Vagina (tissue), 2 donors: ENCODE measurements at regions not wholly inside any gene's neighbourhood (a gene's known extent, or its start where the extent isn't known, plus 50 kb on each side); places are given as distances from the start of the nearest gene placed in this dataset.

ENCODE experiments used
- DNase-seq, 2 donors: peaks; one replicate each; pipeline ENCODE4 v3.0.0-alpha.2; 2017; ENCODE audit errors: extremely low spot score in 2 of 2
- H3K27ac ChIP-seq: fragments of 200-600 bp; sonication (generic); one replicate; pipeline ENCODE4 v1.5.1; 2019
- H3K27me3 ChIP-seq: fragments of 200-600 bp; sonication (generic); one replicate; pipeline ENCODE4 v1.5.1; 2019
- H3K36me3 ChIP-seq, 2 donors: fragments of 200-600 bp; sonication (generic); one replicate each; pipeline ENCODE4 v1.5.1; 2017 to 2019
- H3K4me1 ChIP-seq: fragments of 200-600 bp; sonication (generic); one replicate; pipeline ENCODE4 v1.5.1; 2019
- H3K4me3 ChIP-seq, 2 donors: fragments of 200-600 bp; sonication (generic); 1 replicate in 1 of 2; 2 replicates in 1 of 2; pipeline ENCODE4 v1.5.1; 2016 to 2019
- H3K9me3 ChIP-seq: fragments of 200-600 bp; sonication (generic); one replicate; pipeline ENCODE4 v1.5.1; 2019
- POLR2A ChIP-seq, 2 donors: fragments of 450-650 bp; IDR thresholded peaks; one replicate each; pipeline ENCODE4 v1.6.1; 2017; ENCODE audit warnings: antibody characterized with exemption in 2 of 2, mild to moderate bottlenecking in 2 of 2, moderate library complexity in 2 of 2
- POLR2AphosphoS5 ChIP-seq, 2 donors: sonication (generic); formaldehyde crosslinking; IDR thresholded peaks; one replicate each; pipeline ENCODE4 v1.9.0; 2017; ENCODE audit warnings: antibody characterized with exemption in 2 of 2, mild to moderate bottlenecking in 2 of 2, low read depth in 1 of 2; ENCODE audit not compliant: insufficient read depth in 1 of 2
- intact Hi-C: fragments of 100-400 bp; cut with DNase I; formaldehyde crosslinking; loops from one replicate; pipeline ENCODE4 v1.15.1; 2023
- TF ChIP-seq, protein P1 (sequence below), 3 experiments: fragments of 450-650 bp in 2 of 3; fragments of 200-600 bp in 1 of 3; sonication (generic) in 1 of 3; IDR thresholded peaks; one replicate each; pipeline ENCODE4 v1.5.1; 2017 to 2019; ENCODE audit warnings: antibody characterized with exemption in 3 of 3, mild to moderate bottlenecking in 2 of 3, moderate library complexity in 2 of 3

DNA sequence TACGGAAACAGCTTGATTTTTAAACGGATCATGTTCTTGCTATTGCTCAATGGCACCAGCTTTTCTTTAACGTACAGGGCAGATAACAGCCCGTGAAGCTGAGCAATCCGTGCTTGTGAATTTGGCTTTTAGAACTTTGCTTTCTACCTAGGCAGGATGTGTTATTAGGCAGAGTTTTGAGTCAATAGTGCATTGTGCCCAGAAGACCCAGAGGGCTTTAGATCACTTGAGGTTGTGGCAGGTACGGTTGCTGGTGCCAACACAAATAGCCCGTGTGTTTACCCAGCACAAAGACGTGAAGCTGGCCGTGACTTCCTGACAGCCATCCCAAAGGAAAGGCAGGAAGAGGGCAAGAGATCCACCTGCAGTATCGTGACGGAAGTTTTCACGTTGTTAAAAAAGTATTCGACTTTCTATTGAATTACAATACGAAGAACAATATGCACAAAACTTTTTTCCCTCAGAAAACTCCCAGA lies 117.4 kb upstream of the FRMD1 start:
- TF ChIP-seq POLR2AphosphoS5 (IDR thresholded peaks at IDR 0.05; ENCODE audit: insufficient read depth in 1 of 2, low read depth in 1 of 2) (no peak), POLR2A (IDR thresholded peaks at IDR 0.05) (no peak)
- TF ChIP-seq, protein P1, sequence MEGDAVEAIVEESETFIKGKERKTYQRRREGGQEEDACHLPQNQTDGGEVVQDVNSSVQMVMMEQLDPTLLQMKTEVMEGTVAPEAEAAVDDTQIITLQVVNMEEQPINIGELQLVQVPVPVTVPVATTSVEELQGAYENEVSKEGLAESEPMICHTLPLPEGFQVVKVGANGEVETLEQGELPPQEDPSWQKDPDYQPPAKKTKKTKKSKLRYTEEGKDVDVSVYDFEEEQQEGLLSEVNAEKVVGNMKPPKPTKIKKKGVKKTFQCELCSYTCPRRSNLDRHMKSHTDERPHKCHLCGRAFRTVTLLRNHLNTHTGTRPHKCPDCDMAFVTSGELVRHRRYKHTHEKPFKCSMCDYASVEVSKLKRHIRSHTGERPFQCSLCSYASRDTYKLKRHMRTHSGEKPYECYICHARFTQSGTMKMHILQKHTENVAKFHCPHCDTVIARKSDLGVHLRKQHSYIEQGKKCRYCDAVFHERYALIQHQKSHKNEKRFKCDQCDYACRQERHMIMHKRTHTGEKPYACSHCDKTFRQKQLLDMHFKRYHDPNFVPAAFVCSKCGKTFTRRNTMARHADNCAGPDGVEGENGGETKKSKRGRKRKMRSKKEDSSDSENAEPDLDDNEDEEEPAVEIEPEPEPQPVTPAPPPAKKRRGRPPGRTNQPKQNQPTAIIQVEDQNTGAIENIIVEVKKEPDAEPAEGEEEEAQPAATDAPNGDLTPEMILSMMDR (IDR thresholded peaks at IDR 0.05), result no peak
- no peak overlapping the region for H3K4me3 ChIP-seq
- intact Hi-C loops, result no loop called here
- no peaks in the 10 kb centered on the region for H3K36me3 ChIP-seq
- H3K4me1 ChIP-seq, result no peaks in the 10 kb centered on the region
- DNase-seq, result peak in 1 of 2 donors; percentile 72
- H3K27ac ChIP-seq, result no peak overlapping the region
- no peaks in the 10 kb centered on the region for H3K9me3 ChIP-seq
- no peaks in the 10 kb centered on the region for H3K27me3 ChIP-seq

DNA sequence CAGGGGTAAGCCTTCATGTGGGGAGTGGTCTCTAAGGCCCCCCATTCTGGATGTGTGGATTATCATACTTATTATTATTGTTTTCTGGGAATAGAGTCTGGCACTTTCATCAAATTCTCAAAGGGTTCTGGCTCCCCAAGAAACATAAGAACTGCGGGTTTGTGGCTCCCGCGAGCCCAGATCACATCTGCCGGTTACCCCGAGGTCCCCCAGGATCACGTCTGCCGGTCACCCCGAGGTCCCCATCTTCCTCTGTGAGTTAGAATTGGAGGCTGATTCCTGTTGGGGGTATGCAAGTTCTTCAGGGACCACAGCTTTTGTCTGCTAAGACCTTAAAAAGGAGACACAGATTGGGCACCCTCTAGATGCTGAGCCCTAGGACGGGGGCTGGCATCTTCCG lies 116.7 kb upstream of the FRMD1 start:
- Histone ChIP-seq H3K27ac (no peak overlapping the region), H3K9me3 (no peaks in the 10 kb centered on the region), H3K4me1 (no peaks in the 10 kb centered on the region), H3K27me3 (no peaks in the 10 kb centered on the region), H3K4me3 (no peak overlapping the region), H3K36me3 (no peaks in the 10 kb centered on the region)
- TF ChIP-seq POLR2AphosphoS5 (IDR thresholded peaks at IDR 0.05; ENCODE audit: insufficient read depth in 1 of 2, low read depth in 1 of 2), result no peak
- TF ChIP-seq, protein P1 (IDR thresholded peaks at IDR 0.05), result no peak
- no peak for TF ChIP-seq POLR2A (IDR thresholded peaks at IDR 0.05)
- DNase-seq, result peak in 1 of 2 donors; percentile 64
- intact Hi-C loops, result no loop called here

DNA sequence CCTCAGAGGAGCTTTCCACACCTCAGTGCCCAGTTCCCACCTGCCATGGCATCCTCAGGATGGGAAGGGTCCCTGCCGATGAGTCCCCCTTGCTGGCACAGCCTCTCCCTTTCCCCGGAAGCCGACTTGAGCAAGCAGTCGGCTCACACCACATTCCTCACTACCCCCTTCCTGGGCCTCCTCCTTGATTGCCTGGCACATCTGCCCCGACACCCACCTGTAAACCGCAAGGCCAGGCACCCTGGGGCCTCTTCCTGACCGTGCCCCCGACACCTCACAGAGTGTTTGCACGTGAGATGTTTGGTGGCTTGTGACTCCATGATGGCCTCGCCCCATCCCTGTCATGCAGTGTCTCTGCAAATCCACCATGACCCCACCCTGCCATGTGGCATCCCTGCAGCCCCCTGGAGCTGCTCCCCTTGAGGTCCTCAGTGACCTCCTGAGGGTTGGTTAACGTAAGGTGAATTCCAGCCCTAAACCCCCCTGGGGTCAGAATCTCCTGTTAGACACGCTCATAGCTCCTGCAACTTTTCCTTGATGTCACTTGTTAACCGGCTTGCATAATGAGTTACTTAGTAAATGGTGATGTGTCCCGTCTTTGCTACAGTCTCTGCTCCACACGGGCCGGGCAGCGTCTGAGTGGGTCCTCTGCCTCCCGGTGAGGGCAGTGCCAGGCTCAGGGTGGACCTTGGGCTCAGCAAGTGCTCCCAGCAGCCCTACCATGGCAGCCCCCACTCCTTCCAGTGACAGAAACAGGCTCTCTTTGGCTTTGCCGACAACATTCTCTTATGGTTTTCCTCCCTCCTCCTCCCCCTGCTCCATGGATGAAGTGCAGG lies 115.9 kb upstream of the FRMD1 start:
- Histone ChIP-seq H3K27me3 (no peaks in the 10 kb centered on the region), H3K4me3 (no peak overlapping the region), H3K36me3 (no peaks in the 10 kb centered on the region), H3K9me3 (no peaks in the 10 kb centered on the region), H3K4me1 (no peaks in the 10 kb centered on the region), H3K27ac (no peak overlapping the region)
- TF ChIP-seq POLR2A (IDR thresholded peaks at IDR 0.05) (no peak), POLR2AphosphoS5 (IDR thresholded peaks at IDR 0.05; ENCODE audit: insufficient read depth in 1 of 2, low read depth in 1 of 2) (no peak)
- TF ChIP-seq, protein P1 (IDR thresholded peaks at IDR 0.05), result no peak
- intact Hi-C loops, result no loop called here
- DNase-seq, result peak in 1 of 2 donors; percentile 84

DNA sequence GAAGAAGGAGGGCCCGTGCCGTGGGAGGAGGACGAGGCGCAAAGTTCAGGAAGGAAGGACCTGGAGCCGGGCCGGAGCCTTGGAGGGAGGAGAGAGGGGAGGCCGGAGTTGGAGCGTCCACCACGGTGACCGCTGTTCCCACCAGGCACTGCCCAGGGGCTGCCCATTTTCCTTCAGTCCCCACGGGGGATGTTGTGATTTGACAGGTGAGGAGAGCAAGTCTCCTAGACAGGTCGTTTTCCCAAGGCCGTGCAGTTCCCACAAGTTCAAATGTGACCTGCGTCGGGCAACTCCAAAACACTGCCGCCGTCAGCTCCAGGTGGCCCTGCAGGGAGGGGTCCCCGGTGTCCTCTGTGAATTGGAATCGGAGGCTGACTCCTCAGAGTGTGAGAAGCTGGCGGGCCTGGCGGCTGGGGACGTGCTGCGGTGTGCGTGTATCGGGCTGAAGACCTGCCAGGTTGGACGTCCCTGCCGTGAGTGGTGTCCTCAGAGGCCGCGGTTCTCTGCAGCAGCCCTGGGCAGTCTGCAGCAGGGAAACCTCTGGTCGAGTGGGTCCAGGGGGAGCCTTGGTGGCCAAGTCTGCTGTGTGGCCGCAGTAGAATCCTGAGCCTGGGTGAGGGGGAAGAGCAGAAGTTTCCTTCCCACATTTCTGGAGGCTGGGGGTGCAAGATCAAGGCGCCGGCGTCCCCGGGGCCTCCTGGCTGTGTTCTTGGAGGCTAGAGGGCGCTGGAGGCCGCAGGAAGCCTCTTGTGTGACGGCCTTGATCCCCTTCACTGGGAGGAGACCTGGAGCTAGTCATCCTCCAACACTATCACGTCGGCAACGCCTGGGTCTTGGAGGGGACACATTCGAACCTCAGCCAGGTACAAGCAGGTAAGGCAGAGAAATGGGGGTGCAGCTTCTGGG lies 115.1 kb upstream of the FRMD1 start:
- H3K27ac ChIP-seq, result no peak overlapping the region
- no peaks in the 10 kb centered on the region for H3K27me3 ChIP-seq
- intact Hi-C loops, result no loop called here
- no peaks in the 10 kb centered on the region for H3K4me1 ChIP-seq
- H3K4me3 ChIP-seq, result no peak overlapping the region
- H3K36me3 ChIP-seq, result no peaks in the 10 kb centered on the region
- peak in 1 of 2 donors; percentile 95 for DNase-seq
- TF ChIP-seq POLR2AphosphoS5 (IDR thresholded peaks at IDR 0.05; ENCODE audit: insufficient read depth in 1 of 2, low read depth in 1 of 2) (no peak), POLR2A (IDR thresholded peaks at IDR 0.05) (no peak)
- TF ChIP-seq, protein P1 (IDR thresholded peaks at IDR 0.05), result no peak
- H3K9me3 ChIP-seq, result no peaks in the 10 kb centered on the region
